ENCODE measurements at regions not wholly inside any gene's neighbourhood (a gene's known extent, or its start where the extent isn't known, plus 50 kb on each side); places are given as distances from the start of the nearest gene placed in this dataset.
A peak's percentile ranks its signal among the peaks of the same experiment; 100 is the strongest.
"Not testable (repeated sequence)": the region's sequence is repeated elsewhere in the genome, so short reads cannot be mapped to it uniquely, and the experiment has no call there.

- not testable (repeated sequence) for DNase-seq
Measured at GRCh38 chr9:42656789-42657188, 473.3 kb downstream of the SPATA31A6 start.

- not testable (repeated sequence) for DNase-seq
Measured at GRCh38 chr9:42657496-42657895, 474.0 kb downstream of the SPATA31A6 start.

- DNase-seq, result not testable (repeated sequence)
Measured at GRCh38 chr9:42697146-42697545, 513.7 kb downstream of the SPATA31A6 start.

- not testable (repeated sequence) for DNase-seq
Measured at GRCh38 chr9:42702890-42703289, 519.4 kb downstream of the SPATA31A6 start.

GRCh38 chr9:42724841-42725835 lies 541.7 kb downstream of the SPATA31A6 start:
- DNase-seq, result peak; percentile 27

GRCh38 chr9:42743030-42743814 lies 559.8 kb downstream of the SPATA31A6 start:
- DNase-seq, result peak; percentile 53

- DNase-seq, result not testable (repeated sequence)
Measured at GRCh38 chr9:42757251-42757650, 573.8 kb downstream of the SPATA31A6 start.

- not testable (repeated sequence) for DNase-seq
Measured at GRCh38 chr9:42759320-42759719, 575.9 kb downstream of the SPATA31A6 start.

- DNase-seq, result not testable (repeated sequence)
Measured at GRCh38 chr9:42782201-42782600, 598.7 kb downstream of the SPATA31A6 start.

GRCh38 chr9:42792725-42793124 lies 609.3 kb downstream of the SPATA31A6 start:
- not testable (repeated sequence) for DNase-seq

- DNase-seq, result not testable (repeated sequence)
Measured at GRCh38 chr9:42798571-42798970, 615.1 kb downstream of the SPATA31A6 start.

- DNase-seq, result not testable (repeated sequence)
Measured at GRCh38 chr9:42802716-42803115, 619.3 kb downstream of the SPATA31A6 start.

- DNase-seq, result not testable (repeated sequence)
Measured at GRCh38 chr9:42806674-42807073, 623.2 kb downstream of the SPATA31A6 start.

- DNase-seq, result not testable (repeated sequence)
Measured at GRCh38 chr9:42821468-42821867, 638.0 kb downstream of the SPATA31A6 start.

- not testable (repeated sequence) for DNase-seq
Measured at GRCh38 chr9:42848156-42848555, 664.7 kb downstream of the SPATA31A6 start.

- not testable (repeated sequence) for DNase-seq
Measured at GRCh38 chr9:42850896-42851693, 667.6 kb downstream of the SPATA31A6 start.

GRCh38 chr9:42851701-42852100 lies 668.2 kb downstream of the SPATA31A6 start:
- DNase-seq, result not testable (repeated sequence)

- not testable (repeated sequence) for DNase-seq
Measured at GRCh38 chr9:42852133-42852930, 668.9 kb downstream of the SPATA31A6 start.

- DNase-seq, result not testable (repeated sequence)
Measured at GRCh38 chr9:42860133-42860532, 676.7 kb downstream of the SPATA31A6 start.

- DNase-seq, result not testable (repeated sequence)
Measured at GRCh38 chr9:42862465-42862864, 679.0 kb downstream of the SPATA31A6 start.

Data from CD4-positive, alpha-beta T cell treated with Interleukin-12 subunit alpha and Interleukin-12 subunit beta, for 1 hour (primary cell).